GDM1 (cell line): ENCODE measurements at regions not wholly inside any gene's neighbourhood (a gene's known extent, or its start where the extent isn't known, plus 50 kb on each side); places are given as distances from the start of the nearest gene placed in this dataset.

Source experiments
- DNase-seq: peaks from one replicate; lab custom pipeline; 2025; lab: John Stamatoyannopoulos, UW

DNA sequence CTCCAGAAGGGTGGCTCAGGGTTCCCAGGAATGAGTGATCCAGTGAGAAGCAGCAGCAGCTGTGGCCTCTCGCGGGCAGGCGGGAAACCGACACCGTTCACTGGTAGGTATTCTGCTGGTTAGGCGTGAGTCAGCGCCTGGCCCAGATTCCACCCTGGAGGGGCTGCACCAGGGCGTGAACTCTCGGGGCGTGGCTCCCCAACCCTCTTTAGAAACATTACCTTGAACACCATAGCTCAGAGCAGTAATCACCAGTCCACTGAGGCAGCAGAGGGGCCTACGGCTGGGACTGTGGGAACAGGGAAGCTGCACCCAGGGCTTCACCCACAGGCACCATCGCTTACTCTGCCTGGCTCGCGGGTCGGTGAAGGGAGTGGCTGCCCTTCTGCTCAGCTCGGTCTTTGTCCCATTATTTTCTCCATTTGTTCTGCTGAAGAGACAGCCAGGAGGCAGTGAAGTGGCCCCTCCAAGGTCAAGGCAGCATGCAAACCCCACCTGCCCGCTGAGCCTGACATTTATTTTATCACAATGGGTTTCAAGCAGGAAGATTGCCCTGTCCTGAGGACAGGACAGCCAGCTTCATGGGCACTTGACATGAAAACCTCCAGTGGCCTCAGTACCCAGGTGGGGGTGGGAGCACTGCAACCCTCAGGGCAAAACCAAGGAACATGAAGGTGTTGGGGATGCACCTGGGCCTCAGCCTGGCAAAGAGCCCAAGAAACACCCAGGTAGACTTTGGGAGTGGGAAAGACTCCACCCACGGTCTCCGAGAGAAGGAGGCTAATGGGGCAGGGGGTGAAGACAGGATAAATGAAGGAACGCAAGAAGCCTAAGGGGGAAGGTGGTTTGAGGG is 51.0 kb upstream of the CD93 start:
- DNase-seq = no peak

DNA sequence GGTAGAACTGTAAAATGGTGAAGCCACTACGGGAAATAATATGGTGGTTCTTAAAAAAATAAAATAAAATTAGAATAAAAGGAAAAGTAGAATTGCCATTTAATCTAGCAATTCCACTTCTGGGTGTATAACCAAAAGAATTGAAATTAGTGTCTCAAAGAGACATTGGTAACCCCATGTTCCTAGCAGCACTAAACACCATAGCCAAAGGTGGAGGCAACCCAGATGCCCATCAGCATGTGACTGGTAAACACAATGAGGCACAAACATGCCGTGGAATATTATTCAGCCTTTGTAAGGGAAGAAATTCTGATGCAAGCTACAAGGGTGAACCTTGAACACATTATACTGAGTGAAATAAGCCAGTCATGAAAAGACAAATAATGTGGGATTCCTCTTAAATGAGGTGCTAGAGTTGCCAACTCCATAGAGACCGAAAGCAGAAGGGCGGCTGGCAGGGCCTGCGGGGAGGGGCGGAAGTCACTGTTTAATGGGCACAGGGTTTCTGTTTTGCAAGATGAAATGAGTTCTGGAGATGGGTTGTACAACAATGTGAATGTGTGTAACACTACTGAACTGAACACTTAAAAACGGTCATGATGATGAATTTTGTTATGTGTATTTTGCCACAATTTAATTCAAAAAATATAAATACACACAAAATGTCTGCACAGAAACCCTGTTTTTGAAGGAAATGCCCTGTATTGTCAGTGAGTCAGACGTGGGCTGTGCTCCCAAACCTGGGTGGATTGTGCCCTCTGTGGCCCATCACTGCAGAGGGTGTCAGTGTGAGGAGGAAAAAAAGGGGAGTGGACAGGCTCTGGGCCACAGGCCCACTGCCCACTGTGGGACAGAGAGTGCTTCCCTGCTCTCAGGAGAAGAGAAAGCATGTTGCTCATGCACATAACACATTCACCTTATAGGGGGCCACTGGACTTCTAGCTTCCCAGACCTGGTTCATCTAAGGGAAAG is 49.6 kb upstream of the CD93 start:
- no peak for DNase-seq
